GM12892 (cell line): ENCODE measurements at regions not wholly inside any gene's neighbourhood (a gene's known extent, or its start where the extent isn't known, plus 50 kb on each side); places are given as distances from the start of the nearest gene placed in this dataset.

Experiments used
- POLR2A ChIP-seq: IDR thresholded peaks from 2 replicates; pipeline ENCODE4 v1.6.1; 2011; ENCODE audit warnings: low read depth, low read length, control low read depth
- TAF1 ChIP-seq: IDR thresholded peaks from 2 replicates; pipeline ENCODE4 v1.6.1; 2011; ENCODE audit warnings: low read depth, mild to moderate bottlenecking, control low read depth, low read length, borderline replicate concordance

DNA sequence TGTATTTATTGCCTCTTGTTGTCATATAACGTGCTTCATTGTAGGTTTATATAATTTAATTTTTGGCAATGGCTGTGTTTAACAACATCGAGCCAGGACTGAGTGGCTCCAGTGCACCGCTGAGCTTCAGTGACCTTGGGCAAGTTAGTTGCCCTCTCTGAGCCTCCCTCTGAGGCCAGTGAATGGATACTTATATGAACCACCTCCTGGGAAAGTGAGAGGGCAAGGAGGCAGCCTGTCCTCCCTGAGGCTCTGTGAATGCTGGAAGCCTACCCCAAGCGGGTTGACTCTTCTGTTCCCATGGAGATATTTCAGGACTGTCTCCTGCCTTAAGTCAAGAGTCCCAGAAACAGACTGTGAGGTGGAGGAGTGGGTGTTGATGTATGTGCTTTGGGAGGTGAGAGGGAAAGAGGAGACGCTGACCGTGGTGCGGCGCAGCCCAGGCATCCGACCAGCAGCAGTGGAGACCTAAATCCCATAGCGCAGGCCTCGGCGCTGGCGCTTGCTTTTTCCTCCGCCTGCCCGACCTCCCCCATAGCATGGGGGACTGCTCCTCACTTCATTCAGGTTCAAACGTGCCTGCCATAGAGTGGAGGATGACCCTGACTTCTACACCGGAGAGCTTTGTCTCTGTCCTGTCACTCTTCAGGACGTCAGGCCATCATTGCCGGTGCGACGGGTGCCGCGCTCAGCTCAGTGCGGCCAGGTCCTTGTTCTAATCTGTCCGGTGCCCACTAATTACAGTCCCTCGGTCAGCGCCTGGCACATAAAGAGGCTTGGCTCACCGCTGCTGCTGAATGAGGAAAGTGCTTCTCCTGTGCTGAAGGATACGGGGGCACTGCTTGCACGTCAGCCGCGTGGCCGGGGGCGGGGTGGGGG lies 167.3 kb upstream of the HS6ST1 start:
- no peak for TF ChIP-seq POLR2A
- TF ChIP-seq TAF1: no peak
